Stimulated activated CD4-positive, alpha-beta T cell treated with anti-CD3 and anti-CD28 coated beads, Interleukin-12 subunit alpha, Interleukin-12 subunit beta, amount 100 ng/mL, for 4 hours (primary cell): ENCODE measurements at regions not wholly inside any gene's neighbourhood (a gene's known extent, or its start where the extent isn't known, plus 50 kb on each side); places are given as distances from the start of the nearest gene placed in this dataset.

ENCODE experiments used
- DNase-seq: peaks from one replicate; pipeline ENCODE4 v3.0.0-alpha.2; 2020

GRCh38 chr5:168168978-168169698 lies 122.3 kb upstream of the WWC1 start:
- DNase-seq: no peak

DNA sequence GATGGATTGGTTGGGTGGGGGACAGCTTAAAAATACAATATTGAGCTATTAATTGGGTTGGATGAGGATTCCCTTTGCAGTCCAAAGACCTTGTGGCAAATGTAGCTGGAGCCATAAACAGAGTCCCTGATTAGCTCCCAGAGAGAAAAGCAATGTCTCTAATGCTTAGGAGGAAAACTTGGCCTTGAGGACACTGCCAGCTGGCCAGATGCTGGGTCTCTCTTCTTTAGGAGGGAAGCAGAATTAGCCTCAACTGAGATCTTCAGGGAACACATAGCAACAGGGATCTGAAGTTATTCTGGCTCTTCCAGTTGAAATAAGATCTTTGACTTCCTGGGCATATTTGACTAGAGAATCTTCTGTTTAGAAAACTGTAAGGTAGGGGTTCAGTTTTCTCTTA lies 121.7 kb upstream of the WWC1 start:
- no peak for DNase-seq

DNA sequence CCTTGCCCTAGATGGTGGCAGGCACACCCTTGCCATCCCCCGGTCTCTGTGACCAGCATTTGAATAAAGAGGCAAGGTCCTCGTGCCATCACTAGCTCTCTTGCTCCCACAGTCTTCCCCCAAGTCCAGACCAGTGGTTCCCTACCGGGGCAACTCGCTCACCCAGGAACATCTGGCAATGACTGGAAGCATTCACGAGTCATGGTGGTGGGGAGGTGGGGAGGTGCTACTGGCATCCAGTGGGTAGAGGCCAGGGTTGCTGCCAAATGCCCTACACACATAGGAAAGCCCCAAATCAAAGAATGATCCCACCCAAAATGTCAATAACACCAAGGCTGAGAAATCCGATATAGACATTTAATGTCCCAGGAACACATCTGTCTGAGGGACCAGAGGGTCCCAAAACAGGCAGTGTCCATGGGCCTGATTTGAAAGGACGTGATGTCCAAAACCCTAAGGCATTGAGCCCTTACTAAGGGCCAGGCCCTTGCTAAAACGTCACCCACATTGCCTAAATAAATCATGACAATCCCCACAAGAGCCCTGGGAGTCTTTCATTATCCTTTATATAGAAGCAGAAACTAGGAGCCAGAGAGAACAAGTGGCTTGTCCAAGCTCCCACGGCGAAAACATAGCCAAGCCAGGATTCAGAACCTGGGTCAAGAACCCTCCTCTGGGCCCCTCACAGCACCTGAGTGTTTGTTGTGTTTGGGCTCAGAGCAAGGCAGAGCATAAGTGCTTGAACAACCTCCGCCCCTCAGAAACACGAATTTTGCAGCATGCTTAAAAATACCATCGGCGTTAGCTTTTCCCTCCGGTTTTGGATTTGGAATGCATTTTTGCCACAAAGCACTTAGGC lies 119.3 kb upstream of the WWC1 start:
- DNase-seq: no peak

DNA sequence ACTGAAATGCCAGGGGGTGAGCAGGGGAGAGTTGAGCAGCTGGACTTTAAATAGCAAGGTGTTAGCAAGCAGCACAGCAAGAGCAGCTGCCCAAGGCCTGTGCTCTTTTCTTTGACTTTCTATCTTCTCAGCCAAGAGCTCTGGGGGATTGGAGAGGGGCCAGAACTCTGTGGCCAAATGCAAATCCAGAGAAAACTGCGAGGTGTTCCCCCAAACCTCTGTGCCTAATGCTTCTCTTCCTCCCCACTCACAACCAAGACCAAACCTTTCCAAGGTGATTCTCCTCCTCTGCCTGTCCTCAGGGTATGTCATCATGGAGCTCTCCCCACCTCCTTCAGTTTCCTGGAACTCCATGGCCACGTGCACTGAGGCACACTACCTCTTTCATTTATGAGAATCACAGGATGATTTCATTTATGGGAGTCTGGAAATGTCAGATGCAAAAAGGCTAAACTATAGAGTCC lies 118.7 kb upstream of the WWC1 start:
- no peak for DNase-seq

- DNase-seq: no peak
Observed at GRCh38 chr5:168174376-168174775, 117.1 kb upstream of the WWC1 start.

GRCh38 chr5:168176251-168176650 lies 115.2 kb upstream of the WWC1 start:
- DNase-seq: no peak

DNA sequence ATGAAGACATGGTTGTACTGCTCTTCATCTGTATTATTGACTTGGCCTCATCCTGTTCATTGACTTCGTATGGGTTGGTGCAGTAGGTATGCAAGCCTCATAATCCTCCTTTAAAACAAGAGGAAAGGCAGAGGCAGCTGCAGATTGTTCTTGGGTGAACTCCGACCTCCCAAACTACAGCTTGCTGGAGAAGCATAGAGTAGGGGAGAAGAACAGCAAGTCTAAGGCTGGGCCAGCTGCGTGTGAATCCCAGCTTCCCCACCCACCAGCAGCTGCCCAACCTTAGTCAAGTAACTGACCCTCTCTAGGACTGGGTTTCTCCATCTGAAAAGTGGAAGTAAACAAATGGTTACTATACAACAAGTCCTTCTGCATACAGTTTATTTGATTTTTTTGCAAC lies 114.5 kb upstream of the WWC1 start:
- no peak for DNase-seq

- no peak for DNase-seq
Observed at GRCh38 chr5:168177831-168178450, 113.5 kb upstream of the WWC1 start.

DNA sequence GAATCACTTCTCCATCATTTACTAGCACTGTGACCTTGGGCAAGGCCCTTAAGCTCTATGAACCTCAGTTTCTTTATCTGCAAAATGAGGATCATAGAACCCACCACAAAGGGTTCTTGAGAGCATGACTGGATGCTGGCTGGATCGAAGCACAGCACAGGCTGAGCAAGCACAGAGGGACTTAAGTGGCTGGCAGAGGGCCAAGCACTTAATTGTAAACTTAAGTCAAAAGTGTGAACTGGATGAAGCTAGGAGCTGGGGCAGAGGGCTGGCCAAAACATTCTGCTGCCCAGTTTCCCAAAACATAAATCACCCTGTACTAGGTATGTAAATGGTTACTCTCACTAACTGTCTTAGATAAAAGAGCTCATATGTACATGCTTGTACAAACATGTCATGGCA lies 112.3 kb upstream of the WWC1 start:
- no peak for DNase-seq

DNA sequence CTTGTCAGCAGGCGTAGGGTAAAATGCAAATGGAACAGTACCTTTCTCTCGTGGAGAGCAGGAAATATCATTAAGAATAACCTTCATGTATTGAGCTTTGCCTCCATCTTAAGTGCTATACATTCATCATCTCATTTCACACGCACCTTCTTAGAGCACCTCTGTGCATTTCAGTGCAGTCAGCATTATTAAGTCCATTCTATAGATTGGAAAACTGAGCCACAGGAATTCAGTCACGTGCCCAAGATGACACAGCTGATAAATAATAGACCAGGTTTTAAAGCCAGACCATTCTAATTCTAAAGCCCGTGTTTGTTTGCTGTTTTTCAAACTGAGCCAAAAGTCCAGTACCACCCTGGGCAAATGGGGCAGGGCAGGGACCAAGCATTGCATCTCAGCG lies 109.2 kb upstream of the WWC1 start:
- DNase-seq: no peak

- DNase-seq: no peak
Observed at GRCh38 chr5:168184103-168184502, 107.3 kb upstream of the WWC1 start.

DNA sequence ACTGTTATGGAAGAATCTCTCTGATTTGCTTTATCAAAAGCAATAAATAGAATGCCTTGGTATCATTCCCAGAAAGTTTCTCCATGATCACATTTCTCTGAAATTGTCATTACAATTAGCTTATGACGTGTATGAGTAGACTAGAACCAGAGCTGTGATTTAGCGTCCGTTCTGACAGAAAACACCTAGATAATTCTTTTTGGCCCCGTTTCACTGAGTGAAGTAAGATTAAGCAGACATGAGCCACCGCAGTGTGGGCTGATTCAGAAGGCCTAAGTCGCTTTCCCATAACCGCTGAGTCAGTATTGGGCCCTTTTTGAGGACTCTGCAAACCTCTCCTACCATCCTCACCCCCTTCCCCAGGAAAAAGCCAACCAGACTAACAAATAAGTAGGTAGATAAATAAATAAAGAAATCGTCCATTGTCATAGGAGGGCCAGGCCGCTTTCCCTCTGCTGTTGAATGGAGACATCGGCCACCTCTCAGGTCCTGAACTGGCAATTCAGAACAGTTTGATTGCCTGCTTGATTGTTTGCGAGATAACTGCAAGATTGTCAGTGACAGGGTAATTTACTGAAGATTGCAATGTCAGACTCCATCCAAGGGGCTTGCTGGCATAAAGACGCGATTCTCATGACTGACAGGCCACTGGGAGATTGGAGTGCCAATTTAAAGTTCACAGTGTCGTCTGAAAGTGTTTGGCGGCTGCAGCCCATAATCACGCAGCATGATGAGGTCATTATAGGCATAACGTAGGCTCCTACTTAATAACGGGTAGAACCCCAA lies 105.0 kb upstream of the WWC1 start:
- DNase-seq: no peak

DNA sequence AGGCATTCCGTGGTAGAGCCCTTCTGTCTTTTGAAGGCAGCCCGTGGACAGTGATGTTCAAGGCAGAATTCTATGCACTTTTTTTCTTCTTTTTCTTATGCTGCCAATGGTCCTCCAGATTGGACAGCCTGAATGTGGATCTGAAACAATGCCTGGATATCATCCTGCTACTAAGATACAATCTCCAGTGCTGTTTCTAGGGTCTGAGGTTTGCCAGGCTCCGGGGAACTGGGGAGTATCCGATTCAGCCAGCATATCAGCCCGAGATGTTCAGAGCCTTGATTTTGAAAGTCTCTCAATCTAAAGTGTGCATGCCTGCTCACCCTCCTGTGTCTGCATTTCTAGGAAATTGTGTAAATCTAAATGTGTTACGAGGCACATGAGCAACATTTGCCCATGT lies 103.8 kb upstream of the WWC1 start:
- DNase-seq: no peak

DNA sequence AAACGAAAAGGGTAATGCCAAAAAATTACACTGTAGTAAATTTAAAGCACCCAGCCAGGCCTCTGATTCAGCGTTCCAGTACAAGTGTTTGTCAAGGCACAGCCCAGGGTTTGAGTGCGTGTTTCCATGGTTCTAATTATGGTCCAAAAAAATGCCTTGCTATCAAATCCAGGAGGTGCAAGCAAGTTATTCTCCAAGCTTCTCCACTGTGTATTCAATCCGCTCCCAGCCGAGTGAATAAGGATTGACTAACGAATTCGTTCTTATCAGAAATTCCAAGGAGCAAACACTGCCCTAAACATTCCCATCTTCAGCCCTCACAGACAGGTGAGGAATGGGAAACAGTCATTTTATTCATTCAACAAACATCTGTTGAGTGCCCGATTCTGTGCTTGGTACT lies 103.3 kb upstream of the WWC1 start:
- DNase-seq: no peak

- DNase-seq: no peak
Observed at GRCh38 chr5:168192120-168192519, 99.3 kb upstream of the WWC1 start.

GRCh38 chr5:168193493-168194250 lies 97.8 kb upstream of the WWC1 start:
- no peak for DNase-seq

DNA sequence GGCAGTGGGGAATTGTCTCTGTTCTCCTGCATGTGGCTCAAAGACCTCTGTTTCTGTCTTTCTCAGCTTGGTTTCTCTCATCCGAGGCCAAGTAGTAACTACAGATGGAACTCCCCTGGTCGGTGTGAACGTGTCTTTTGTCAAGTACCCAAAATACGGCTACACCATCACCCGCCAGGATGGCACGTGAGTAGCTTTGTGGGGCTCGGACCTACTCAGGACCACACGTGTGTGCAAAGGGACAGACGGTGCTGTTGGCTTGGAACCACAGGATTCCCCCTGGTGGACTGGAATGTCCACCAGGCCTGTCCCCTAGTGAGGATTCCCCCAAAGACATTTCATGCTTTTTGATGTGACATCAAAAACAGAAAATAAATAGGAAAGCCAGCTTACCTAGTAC lies 96.3 kb upstream of the WWC1 start:
- no peak for DNase-seq

- DNase-seq: no peak
Observed at GRCh38 chr5:168198359-168198758, 93.1 kb upstream of the WWC1 start.

- DNase-seq: no peak
Observed at GRCh38 chr5:168202996-168203395, 88.4 kb upstream of the WWC1 start.

- DNase-seq: no peak
Observed at GRCh38 chr5:168204165-168204564, 87.3 kb upstream of the WWC1 start.

DNA sequence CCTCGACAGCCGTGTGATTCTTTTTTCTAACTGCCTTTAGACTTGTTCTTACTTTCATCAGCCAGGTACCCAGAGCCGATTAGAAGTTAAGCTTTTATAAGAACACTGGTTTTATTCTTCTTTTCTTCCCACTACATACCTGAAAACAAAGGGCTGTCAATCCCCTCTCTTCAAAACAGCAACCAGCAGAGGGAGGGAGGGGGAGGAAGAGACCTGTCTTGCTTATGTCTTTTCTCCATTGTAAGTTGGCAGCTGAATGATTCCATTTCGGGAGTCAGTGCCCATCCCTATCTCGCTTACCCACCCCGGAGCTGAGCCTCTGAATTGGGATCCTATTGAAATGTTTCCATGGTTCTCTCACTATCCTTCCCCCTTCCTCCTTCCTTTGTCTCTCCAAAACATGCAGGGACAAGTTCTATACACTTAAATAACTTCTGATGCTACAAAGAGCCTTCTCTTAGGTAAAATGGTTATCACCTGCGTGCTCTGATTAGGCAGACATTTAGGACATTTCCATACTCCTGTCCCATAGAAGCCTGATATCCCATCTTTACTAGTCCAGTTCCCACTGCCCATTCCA lies 83.9 kb upstream of the WWC1 start:
- DNase-seq: no peak
